NT2/D1 (cell line): ENCODE measurements at regions not wholly inside any gene's neighbourhood (a gene's known extent, or its start where the extent isn't known, plus 50 kb on each side); places are given as distances from the start of the nearest gene placed in this dataset.

Experiments used
- DNase-seq: peaks from one replicate; pipeline ENCODE4 v3.0.0-alpha.2; 2011; ENCODE audit warnings: low read depth, low spot score
- H3K27me3 ChIP-seq: 2 replicates; pipeline ENCODE4 v1.6.0; 2011; ENCODE audit warnings: mild to moderate bottlenecking; ENCODE audit not compliant: insufficient read length, insufficient read depth
- H3K36me3 ChIP-seq: 2 replicates; pipeline ENCODE4 v1.6.1; 2011; ENCODE audit warnings: mild to moderate bottlenecking, low read length, mixed read lengths; ENCODE audit not compliant: insufficient read depth, insufficient read length
- H3K4me1 ChIP-seq: 2 replicates; pipeline ENCODE4 v1.5.1; 2011; ENCODE audit not compliant: insufficient read depth, insufficient read length
- H3K4me3 ChIP-seq: 2 replicates; pipeline ENCODE4 v1.5.1; 2011; ENCODE audit warnings: low read depth; ENCODE audit not compliant: insufficient read length
- H3K9ac ChIP-seq: 2 replicates; pipeline ENCODE4 v1.6.0; 2011; ENCODE audit warnings: low read depth; ENCODE audit not compliant: insufficient read length
- H3K9me3 ChIP-seq: 2 replicates; pipeline ENCODE4 v1.5.1; 2011; ENCODE audit warnings: mild to moderate bottlenecking, low read length; ENCODE audit not compliant: insufficient read depth
- SUZ12 ChIP-seq: IDR thresholded peaks from 2 replicates; pipeline ENCODE4 v1.6.1; 2011; ENCODE audit not compliant: insufficient read length, insufficient read depth; ENCODE audit errors: extremely low read depth
- YY1 ChIP-seq: IDR thresholded peaks from 2 replicates; pipeline ENCODE4 v1.6.1; 2011; ENCODE audit not compliant: insufficient read length, insufficient read depth
- ZNF274 ChIP-seq: IDR thresholded peaks from 2 replicates; pipeline ENCODE4 v1.6.1; 2011; ENCODE audit warnings: mild to moderate bottlenecking, low read depth, low read length

DNA sequence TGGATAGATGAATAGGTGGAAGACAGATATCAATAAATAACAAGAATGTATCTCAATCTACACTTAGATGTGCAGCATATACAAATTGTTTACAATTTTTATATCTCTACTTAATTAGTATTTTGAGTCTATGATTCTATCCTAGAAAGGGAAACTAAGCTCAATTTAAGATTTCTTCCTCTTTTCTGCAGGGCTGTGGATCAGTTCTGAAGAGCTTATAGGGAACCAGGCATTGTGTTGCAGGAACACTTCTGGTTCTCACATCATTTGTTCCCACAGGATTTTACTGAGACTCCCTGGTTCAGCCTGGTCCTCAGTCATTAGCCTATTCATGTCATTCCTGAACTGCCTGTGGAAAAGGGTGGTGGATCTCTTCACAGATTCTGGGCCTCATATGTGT lies 105.8 kb downstream of the TNFSF18 start:
- H3K4me3 ChIP-seq: no peak overlapping the region
- H3K9ac ChIP-seq: no peak overlapping the region
- H3K9me3 ChIP-seq: no peaks in the 10 kb centered on the region
- H3K27me3 ChIP-seq: no peaks in the 10 kb centered on the region
- TF ChIP-seq SUZ12 (no peak), ZNF274 (no peak), YY1 (no peak)
- no peaks in the 10 kb centered on the region for H3K4me1 ChIP-seq
- DNase-seq: no peak
- H3K36me3 ChIP-seq: no peaks in the 10 kb centered on the region

DNA sequence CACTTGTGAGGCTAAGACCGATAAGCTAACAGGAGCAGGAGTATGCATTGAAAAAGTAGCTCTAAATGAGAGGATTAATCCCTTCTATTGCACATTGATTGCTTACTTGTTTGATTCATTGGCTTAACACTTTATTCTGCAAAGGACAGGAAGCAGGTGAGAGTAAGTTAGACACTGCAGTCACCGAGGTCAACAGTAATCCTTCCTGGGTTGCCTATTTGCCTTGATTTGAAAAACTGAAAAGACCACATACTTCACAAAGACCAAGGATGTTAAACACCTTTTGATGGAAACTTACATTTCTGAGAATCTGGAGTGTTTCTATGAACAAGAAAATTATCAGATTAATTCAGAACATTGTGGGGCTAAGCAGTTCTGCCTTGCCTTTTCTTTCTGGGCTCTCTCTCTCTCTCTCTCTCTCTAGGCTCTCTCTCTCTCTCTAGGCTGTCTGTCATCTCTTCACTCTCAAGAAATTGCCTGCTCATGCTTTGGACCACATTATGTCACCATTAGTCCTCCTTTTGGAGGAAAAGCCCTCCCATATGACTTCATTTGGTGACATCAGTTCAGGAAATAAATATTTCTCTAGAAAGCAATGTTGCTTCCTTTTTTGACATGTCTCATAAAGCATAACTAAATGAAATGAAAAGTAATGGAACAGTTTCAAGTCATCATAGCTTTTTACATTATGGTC lies 103.8 kb downstream of the TNFSF18 start:
- Histone ChIP-seq H3K27me3 (no peaks in the 10 kb centered on the region), H3K9ac (no peak overlapping the region), H3K4me1 (no peaks in the 10 kb centered on the region), H3K4me3 (no peak overlapping the region), H3K9me3 (no peaks in the 10 kb centered on the region), H3K36me3 (no peaks in the 10 kb centered on the region)
- DNase-seq: no peak
- no peak for TF ChIP-seq YY1
- no peak for TF ChIP-seq SUZ12
- TF ChIP-seq ZNF274: no peak

DNA sequence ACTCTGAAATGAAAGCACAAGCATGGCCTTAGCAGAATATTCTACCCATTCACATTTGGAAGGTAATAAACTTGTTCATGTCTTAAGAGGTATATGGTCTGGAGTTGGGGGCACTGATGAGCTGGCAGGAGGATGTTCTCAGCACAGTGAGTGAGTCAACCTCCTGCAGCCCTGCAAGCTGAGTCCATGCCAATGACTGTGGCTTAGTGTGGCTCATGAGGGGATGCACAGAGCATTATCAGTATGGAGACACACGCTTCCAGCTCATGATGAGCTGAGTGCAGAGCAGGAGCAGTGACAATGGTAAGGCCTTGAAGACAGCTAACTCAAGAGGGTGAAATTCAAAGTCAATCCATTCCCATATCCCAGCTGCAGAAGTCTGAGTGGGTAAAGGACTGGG lies 102.3 kb downstream of the TNFSF18 start:
- H3K9ac ChIP-seq: no peak overlapping the region
- no peaks in the 10 kb centered on the region for H3K9me3 ChIP-seq
- H3K4me3 ChIP-seq: no peak overlapping the region
- TF ChIP-seq SUZ12: no peak
- no peak for TF ChIP-seq ZNF274
- TF ChIP-seq YY1: no peak
- no peaks in the 10 kb centered on the region for H3K4me1 ChIP-seq
- no peaks in the 10 kb centered on the region for H3K27me3 ChIP-seq
- no peaks in the 10 kb centered on the region for H3K36me3 ChIP-seq
- no peak for DNase-seq

DNA sequence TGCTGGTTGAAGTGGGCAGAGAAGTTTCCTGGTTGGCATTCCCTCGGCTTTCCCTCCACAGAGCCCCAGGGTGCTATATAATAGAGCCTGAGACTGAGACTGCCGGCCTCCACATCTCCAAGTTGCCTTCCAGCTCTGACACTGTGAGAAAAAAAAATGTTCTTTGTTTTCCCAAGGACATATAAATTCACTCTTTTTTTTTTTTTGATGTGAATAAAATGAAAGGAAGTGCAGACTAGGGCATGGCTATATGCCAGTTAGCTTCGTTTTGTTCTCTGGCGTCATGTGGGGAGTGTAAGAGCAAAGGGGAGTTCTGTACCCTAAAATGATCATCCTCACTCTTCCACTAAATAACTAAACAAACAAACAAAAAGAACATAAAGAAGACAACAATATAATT lies 101.6 kb downstream of the TNFSF18 start:
- TF ChIP-seq SUZ12 (no peak), ZNF274 (no peak), YY1 (no peak)

DNA sequence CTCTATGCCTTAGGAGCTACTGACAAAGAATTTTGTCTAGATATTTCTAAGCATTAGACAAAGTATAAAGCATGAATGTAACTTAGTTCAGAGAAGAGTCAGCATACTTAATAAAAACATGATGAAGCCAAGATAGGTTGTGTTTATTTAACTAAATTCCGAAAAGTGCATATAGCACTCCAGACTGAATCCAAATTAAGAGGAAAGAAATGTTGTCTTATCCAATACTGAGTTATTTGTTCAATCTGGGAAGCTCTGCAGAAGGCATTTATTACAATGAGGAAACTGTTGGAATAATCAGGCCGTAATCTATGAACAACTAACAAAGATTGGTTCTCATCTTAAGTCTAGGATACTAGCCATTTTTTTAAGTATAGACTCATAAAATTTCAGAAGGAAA lies 100.2 kb downstream of the TNFSF18 start:
- Histone ChIP-seq H3K27me3 (no peaks in the 10 kb centered on the region), H3K36me3 (no peaks in the 10 kb centered on the region), H3K4me1 (no peaks in the 10 kb centered on the region), H3K4me3 (no peak overlapping the region), H3K9me3 (no peaks in the 10 kb centered on the region), H3K9ac (no peak overlapping the region)
- TF ChIP-seq YY1: no peak
- TF ChIP-seq SUZ12: no peak
- TF ChIP-seq ZNF274: no peak
- no peak for DNase-seq

More for the DNA sequence above, 101.6 kb downstream of the TNFSF18 start:
- Histone ChIP-seq H3K36me3 (no peaks in the 10 kb centered on the region), H3K4me3 (no peak overlapping the region), H3K9ac (no peak overlapping the region), H3K9me3 (no peaks in the 10 kb centered on the region), H3K4me1 (no peaks in the 10 kb centered on the region), H3K27me3 (no peaks in the 10 kb centered on the region)
- no peak for DNase-seq

DNA sequence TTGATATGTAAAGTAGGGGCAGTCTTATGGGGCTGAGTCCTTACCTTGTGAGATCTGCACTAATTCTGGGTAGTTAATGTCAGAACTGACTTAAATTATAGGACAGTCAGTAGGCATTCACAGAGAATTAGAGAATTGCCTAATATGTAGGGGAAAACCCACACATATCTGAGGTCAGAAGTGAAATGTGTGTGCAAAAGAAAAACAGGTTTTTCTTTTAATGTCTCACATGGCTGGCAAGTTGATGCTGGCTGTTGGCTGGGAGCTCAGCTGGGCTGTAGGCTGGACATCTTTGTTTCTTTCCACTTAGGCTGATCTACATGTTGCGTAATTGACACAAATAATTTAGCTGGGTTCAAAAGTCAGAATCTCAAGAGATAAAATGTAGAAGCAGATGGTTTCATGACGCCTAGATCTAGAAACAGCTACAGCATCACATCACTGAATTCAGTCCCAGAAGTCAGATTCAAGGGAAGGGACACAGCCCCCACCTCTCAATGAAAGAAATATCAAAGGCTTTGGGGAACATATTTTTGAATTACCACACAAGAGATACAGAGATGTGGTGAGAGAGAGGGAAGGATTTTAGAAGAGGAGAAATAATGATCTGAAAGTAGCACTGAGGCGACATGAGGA lies 98.9 kb downstream of the TNFSF18 start:
- no peaks in the 10 kb centered on the region for H3K4me1 ChIP-seq
- no peak overlapping the region for H3K9ac ChIP-seq
- TF ChIP-seq SUZ12 (no peak), ZNF274 (no peak), YY1 (no peak)
- no peaks in the 10 kb centered on the region for H3K36me3 ChIP-seq
- no peak for DNase-seq
- H3K9me3 ChIP-seq: no peaks in the 10 kb centered on the region
- no peaks in the 10 kb centered on the region for H3K27me3 ChIP-seq
- H3K4me3 ChIP-seq: no peak overlapping the region

DNA sequence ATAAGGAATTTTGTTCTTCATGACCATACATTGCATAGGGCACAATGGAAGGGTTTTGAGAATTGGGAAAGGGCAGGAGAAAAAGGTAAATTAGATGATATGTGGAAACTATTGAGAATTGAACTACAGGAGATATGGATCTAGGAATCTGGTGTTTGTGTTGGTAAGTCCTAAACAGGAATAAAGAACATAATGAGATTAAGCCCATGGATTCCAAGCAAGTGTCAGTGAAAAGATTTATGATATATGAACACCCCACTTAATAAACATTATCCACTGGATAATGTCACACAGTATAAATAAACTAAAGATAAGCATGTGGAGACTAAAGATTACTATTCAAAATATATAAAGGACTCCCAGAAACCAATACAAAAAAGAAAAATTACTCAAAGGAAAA lies 98.2 kb downstream of the TNFSF18 start:
- no peaks in the 10 kb centered on the region for H3K4me1 ChIP-seq
- no peaks in the 10 kb centered on the region for H3K9me3 ChIP-seq
- TF ChIP-seq ZNF274 (no peak), YY1 (no peak), SUZ12 (no peak)
- DNase-seq: no peak
- no peak overlapping the region for H3K4me3 ChIP-seq
- H3K36me3 ChIP-seq: no peaks in the 10 kb centered on the region
- no peaks in the 10 kb centered on the region for H3K27me3 ChIP-seq
- no peak overlapping the region for H3K9ac ChIP-seq
